GM18868 (cell line): ENCODE measurements at regions not wholly inside any gene's neighbourhood (a gene's known extent, or its start where the extent isn't known, plus 50 kb on each side); places are given as distances from the start of the nearest gene placed in this dataset.
"Not testable (repeated sequence)": the region's sequence is repeated elsewhere in the genome, so short reads cannot be mapped to it uniquely, and the experiment has no call there.

Experiments
- ATAC-seq: cut with Tn5 transposase; IDR thresholded peaks from one replicate; pipeline ENCODE4 v1.9.1; 2021; ENCODE audit warnings: mild to moderate bottlenecking, moderate library complexity; ENCODE audit not compliant: unreplicated experiment

- ATAC-seq = no peak
These were observed 92.0 kb upstream of the RET start for GRCh38 chr10:42984761-42985325.

GRCh38 chr10:42985436-42986316, 91.2 kb upstream of the RET start:
- ATAC-seq = no peak

GRCh38 chr10:42986633-42987032, 90.2 kb upstream of the RET start:
- ATAC-seq = no peak

DNA sequence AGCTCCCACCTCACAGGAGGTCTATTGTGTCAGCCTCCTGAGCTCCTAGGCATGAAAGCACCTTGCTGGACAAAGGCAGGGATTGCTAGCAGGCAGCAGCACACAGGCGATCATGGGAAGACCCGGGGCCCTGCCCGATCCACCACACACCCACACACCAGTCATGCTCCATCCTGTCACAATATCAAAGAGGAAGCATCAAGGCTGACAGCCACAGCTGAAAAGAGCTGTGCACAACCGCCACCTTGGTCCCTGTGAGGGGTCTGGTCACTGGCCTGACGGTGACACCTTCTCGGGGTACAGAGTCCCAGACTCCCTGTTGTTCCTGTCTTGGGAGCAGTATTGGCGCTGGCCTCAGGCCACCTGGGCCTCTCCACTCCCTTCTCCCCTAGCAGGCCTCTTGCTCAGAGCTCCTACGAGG, 89.7 kb upstream of the RET start:
- no peak for ATAC-seq

- no peak for ATAC-seq
These were observed 89.3 kb upstream of the RET start for GRCh38 chr10:42987575-42987974.

- no peak for ATAC-seq
These were observed 88.8 kb upstream of the RET start for GRCh38 chr10:42988069-42988468.

GRCh38 chr10:42988517-42989395, 88.1 kb upstream of the RET start:
- no peak for ATAC-seq

DNA sequence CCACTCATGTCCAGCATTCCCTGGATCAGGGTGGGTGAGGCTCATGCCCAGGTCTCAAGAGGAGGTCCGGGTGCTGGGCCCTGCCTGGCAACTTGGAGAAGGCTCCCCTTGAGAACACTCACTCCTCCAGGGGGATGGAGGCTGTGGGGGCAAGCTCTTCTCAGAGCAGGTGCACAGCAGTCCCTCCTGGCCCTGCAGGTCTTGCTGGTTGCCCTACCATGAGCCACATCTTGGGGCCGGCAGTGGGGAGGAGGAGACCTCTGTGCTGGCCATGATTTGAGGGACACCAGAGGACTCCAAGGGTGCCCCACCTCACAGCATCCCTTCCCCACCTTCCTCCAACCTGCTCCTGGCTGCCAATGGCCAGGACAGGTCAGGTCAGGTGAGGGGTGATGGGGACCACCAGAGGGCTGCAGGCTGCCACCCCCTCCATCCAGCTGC, 87.4 kb upstream of the RET start:
- ATAC-seq = no peak

DNA sequence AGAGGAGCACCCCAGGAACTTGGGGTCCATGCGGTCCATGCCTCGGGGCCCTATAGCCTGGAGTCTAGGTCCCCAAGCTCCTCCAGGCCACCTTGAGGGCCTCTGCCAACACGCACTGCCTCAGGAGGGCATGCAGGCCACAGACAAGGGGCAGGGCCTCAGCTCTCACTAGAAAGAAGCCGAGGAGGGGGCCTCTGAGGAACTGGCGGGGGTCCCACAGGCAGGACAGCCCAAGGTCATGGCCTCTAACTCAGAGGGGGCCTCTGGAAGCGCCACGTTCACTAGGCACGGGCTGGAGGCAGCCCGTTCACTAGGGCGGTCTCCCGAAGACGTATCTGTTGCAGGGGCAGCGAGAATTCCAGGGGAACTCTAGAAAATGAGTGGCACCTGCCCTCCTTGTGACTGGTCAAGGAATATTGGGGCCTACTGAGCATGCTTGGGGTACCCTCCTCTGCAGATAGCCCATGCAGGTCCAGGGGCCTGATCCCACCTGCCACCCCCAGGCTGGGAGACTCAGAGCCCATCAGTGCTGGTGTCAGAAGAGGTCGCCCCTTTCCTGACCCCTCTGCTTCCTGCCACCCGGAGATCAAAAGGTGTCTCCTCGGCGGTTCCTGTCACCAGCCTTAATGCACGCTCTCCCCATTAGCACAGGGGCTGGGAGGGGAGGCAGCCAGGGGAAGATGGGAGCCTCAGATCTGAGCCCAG, 86.7 kb upstream of the RET start:
- no peak for ATAC-seq

- no peak for ATAC-seq
These were observed 86.0 kb upstream of the RET start for GRCh38 chr10:42990721-42991441.

DNA sequence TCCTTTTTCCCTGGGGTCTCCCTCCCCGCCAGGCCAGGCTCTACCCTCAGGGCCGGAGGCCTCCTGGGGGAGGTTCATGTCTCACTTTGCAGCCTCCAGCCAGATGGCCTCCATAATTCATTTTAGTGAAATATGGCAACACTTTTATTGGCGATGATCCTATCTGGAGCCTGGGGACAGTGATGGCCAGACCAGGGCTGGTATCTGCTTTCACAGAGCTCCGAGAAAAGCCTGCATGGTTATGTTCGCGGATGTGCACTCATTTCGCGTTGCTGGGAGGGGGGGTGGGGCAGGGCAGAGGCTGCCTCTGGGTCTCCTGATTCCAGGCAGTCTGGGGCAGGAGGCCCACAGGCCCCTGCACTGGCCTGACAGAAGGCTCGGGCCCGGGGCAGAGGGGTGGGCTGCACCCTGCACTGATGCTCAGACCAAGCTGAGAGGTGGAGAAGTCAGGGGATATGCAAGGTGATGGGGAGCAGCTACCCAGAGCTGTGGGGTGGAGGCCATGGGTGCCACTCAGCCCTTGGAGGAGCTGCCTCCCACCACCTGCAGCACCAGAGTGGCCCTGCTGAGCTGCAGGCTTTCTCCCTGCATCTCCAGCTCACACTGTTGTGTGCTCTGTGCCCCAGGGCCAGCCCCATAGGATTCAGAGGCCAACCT, 85.3 kb upstream of the RET start:
- ATAC-seq = no peak

GRCh38 chr10:42992156-42992956, 84.5 kb upstream of the RET start:
- ATAC-seq = no peak

DNA sequence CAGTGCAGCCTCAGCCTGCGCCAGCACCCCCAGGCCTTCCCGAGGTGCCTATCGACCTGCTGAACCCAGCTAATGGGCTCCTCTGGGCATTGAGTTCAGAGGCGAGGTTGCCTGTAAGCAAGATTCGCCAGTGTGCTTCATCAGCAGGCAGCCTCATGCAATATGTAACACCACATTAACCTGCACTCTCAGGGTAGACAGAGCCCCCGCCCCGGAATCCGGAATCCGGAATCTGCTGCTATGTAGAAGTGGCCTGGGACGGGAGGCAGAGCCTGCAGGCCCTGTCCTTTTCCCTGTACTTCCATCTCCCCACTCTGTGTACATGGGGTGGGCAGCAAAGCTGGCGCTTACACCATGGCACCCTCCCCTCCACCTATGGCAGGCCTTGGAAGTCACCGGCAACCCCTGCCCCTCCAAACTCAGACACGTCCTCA, 83.9 kb upstream of the RET start:
- ATAC-seq = no peak

- not testable (repeated sequence) for ATAC-seq
These were observed 82.0 kb upstream of the RET start for GRCh38 chr10:42994909-42995308.

DNA sequence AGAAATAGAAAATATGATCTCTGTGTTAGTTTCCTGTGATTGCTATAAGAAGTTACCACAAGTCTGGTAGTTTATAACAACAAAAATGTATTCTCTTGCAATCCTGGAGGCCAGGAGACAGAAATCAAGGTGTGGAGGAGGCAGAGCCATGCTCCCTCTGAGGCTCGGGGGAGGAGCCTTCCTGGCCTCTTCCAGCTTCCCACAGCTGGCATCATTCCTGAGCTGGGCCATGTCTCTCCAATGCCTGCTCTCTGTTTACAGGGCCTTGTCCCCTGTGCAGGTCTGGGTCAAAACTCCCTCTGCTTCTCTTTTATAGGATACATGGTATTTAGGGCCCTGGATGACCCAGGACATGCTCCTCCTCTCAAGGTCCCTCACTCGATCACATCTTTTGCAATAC, 81.3 kb upstream of the RET start:
- ATAC-seq = no peak

GRCh38 chr10:42996588-42996987, 80.3 kb upstream of the RET start:
- ATAC-seq = no peak

- ATAC-seq = no peak
These were observed 79.6 kb upstream of the RET start for GRCh38 chr10:42997151-42997848.

DNA sequence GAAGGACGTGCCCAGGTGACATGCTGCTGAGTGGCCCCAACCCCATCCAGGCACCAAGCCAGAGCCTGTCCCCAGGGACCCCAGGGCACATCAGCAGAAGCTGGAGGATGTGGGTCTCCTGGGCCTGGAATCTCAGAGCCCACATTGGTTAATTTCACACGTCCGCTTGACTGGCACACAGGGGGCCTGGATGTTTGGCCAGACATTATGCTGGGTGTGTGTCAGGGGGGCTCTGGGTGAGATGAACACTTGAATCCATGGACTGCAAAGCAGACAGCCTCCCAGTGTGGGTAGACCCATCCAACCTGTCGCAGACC, 79.1 kb upstream of the RET start:
- no peak for ATAC-seq
